ENCODE measurements at regions not wholly inside any gene's neighbourhood (a gene's known extent, or its start where the extent isn't known, plus 50 kb on each side); places are given as distances from the start of the nearest gene placed in this dataset.
A peak's percentile ranks its signal among the peaks of the same experiment; 100 is the strongest.
"Not testable (repeated sequence)": the region's sequence is repeated elsewhere in the genome, so short reads cannot be mapped to it uniquely, and the experiment has no call there.

- not testable (repeated sequence) for DNase-seq
Measured at GRCh38 chr15:84153655-84154140, 81.9 kb upstream of the GOLGA6L4 start.

GRCh38 chr15:84154314-84154713 lies 81.3 kb upstream of the GOLGA6L4 start:
- not testable (repeated sequence) for DNase-seq

GRCh38 chr15:84154787-84155186 lies 80.8 kb upstream of the GOLGA6L4 start:
- DNase-seq: not testable (repeated sequence)

GRCh38 chr15:84155792-84156587 lies 79.6 kb upstream of the GOLGA6L4 start:
- DNase-seq: not testable (repeated sequence)

- DNase-seq: not testable (repeated sequence)
Measured at GRCh38 chr15:84156588-84156840, 79.1 kb upstream of the GOLGA6L4 start.

- not testable (repeated sequence) for DNase-seq
Measured at GRCh38 chr15:84157056-84157632, 78.4 kb upstream of the GOLGA6L4 start.

- DNase-seq: not testable (repeated sequence)
Measured at GRCh38 chr15:84157857-84158256, 77.7 kb upstream of the GOLGA6L4 start.

GRCh38 chr15:84159346-84160269 lies 76.0 kb upstream of the GOLGA6L4 start:
- DNase-seq: not testable (repeated sequence)

- peak; percentile 93 for DNase-seq
Measured at GRCh38 chr15:84164423-84165292, 70.9 kb upstream of the GOLGA6L4 start.

GRCh38 chr15:84170029-84170428 lies 65.5 kb upstream of the GOLGA6L4 start:
- DNase-seq: not testable (repeated sequence)

GRCh38 chr15:84173231-84173610 lies 62.4 kb upstream of the GOLGA6L4 start:
- not testable (repeated sequence) for DNase-seq

All from NCI-H524 treated with DMSO at 0.1 percent for 48 hours (cell line).